ENCODE measurements at regions not wholly inside any gene's neighbourhood (a gene's known extent, or its start where the extent isn't known, plus 50 kb on each side); places are given as distances from the start of the nearest gene placed in this dataset.

- no peak for DNase-seq (ENCODE audit: low read depth in 2 of 2)
These were observed 76.9 kb upstream of the RIPOR2 start for GRCh38 chr6:25012657-25013056.

- no peak for DNase-seq (ENCODE audit: low read depth in 2 of 2)
These were observed 77.5 kb upstream of the RIPOR2 start for GRCh38 chr6:25013246-25013645.

GRCh38 chr6:25014369-25014768, 78.6 kb upstream of the RIPOR2 start:
- DNase-seq (ENCODE audit: low read depth in 2 of 2): no peak

GRCh38 chr6:25014791-25015560, 79.2 kb upstream of the RIPOR2 start:
- DNase-seq (ENCODE audit: low read depth in 2 of 2): no peak

- DNase-seq (ENCODE audit: low read depth in 2 of 2): no peak
These were observed 80.4 kb upstream of the RIPOR2 start for GRCh38 chr6:25016014-25016720.

- DNase-seq (ENCODE audit: low read depth in 2 of 2): no peak
These were observed 81.7 kb upstream of the RIPOR2 start for GRCh38 chr6:25017486-25017885.

- peak; percentile 69 to 73 for DNase-seq (ENCODE audit: low read depth in 2 of 2)
These were observed 82.3 kb upstream of the RIPOR2 start for GRCh38 chr6:25017932-25018567.

GRCh38 chr6:25018568-25018954, 82.8 kb upstream of the RIPOR2 start:
- DNase-seq (ENCODE audit: low read depth in 2 of 2): no peak

GRCh38 chr6:25022140-25022553, 86.4 kb upstream of the RIPOR2 start:
- DNase-seq (ENCODE audit: low read depth in 2 of 2): no peak

GRCh38 chr6:25023781-25024180, 88.0 kb upstream of the RIPOR2 start:
- DNase-seq (ENCODE audit: low read depth in 2 of 2): no peak

GRCh38 chr6:25024821-25025220, 89.1 kb upstream of the RIPOR2 start:
- DNase-seq (ENCODE audit: low read depth in 2 of 2): no peak

- no peak for DNase-seq (ENCODE audit: low read depth in 2 of 2)
These were observed 89.6 kb upstream of the RIPOR2 start for GRCh38 chr6:25025248-25025918.

- DNase-seq (ENCODE audit: low read depth in 2 of 2): no peak
These were observed 90.2 kb upstream of the RIPOR2 start for GRCh38 chr6:25025919-25026301.

- DNase-seq (ENCODE audit: low read depth in 2 of 2): no peak
These were observed 91.0 kb upstream of the RIPOR2 start for GRCh38 chr6:25026723-25027122.

GRCh38 chr6:25027221-25027916, 91.6 kb upstream of the RIPOR2 start:
- peak; percentile 47 to 66 for DNase-seq (ENCODE audit: low read depth in 2 of 2)

- DNase-seq (ENCODE audit: low read depth in 2 of 2): no peak
These were observed 92.6 kb upstream of the RIPOR2 start for GRCh38 chr6:25028328-25028727.

- no peak for DNase-seq (ENCODE audit: low read depth in 2 of 2)
These were observed 97.2 kb upstream of the RIPOR2 start for GRCh38 chr6:25032934-25033333.

GRCh38 chr6:25034431-25034921, 98.7 kb upstream of the RIPOR2 start:
- no peak for DNase-seq (ENCODE audit: low read depth in 2 of 2)

GRCh38 chr6:25035174-25035511, 99.4 kb upstream of the RIPOR2 start:
- no peak for DNase-seq (ENCODE audit: low read depth in 2 of 2)

- no peak for DNase-seq (ENCODE audit: low read depth in 2 of 2)
These were observed 100.0 kb upstream of the RIPOR2 start for GRCh38 chr6:25035512-25036435.

GRCh38 chr6:25036461-25036860, 100.7 kb upstream of the RIPOR2 start:
- no peak for DNase-seq (ENCODE audit: low read depth in 2 of 2)
